Activated CD8-positive, alpha-beta T cell treated with anti-CD3 and anti-CD28 coated beads, Interleukin-2, amount 10 ng/mL, durations not matched to agents 7 days and 5 days (primary cell): ENCODE measurements at regions not wholly inside any gene's neighbourhood (a gene's known extent, or its start where the extent isn't known, plus 50 kb on each side); places are given as distances from the start of the nearest gene placed in this dataset.

Source experiments
- ATAC-seq: fragments of 150-1000 bp; cut with Tn5 transposase; one replicate; pipeline ENCODE4 v1.10.0; 2021; ENCODE audit warnings: moderate library complexity
- CTCF ChIA-PET: fragments of 350-600 bp; sonication (Branson Sonifier 250); formaldehyde crosslinking; loops from one replicate; lab custom pipeline; 2021; ENCODE audit warnings: antibody characterized with exemption; lab: Charles Lee
- POLR2A ChIA-PET: fragments of 350-600 bp; sonication (Branson Sonifier 250); formaldehyde crosslinking; loops from one replicate; lab custom pipeline; 2021; ENCODE audit warnings: antibody characterized with exemption; lab: Charles Lee
- DNase-seq: peaks from one replicate; pipeline ENCODE4 v3.0.0-alpha.2; 2020
- H3K27ac Mint-ChIP-seq: one replicate; pipeline ENCODE4 v1.8.0; 2021; ENCODE audit warnings: mild to moderate bottlenecking, mixed read lengths
- H3K27me3 Mint-ChIP-seq: one replicate; pipeline ENCODE4 v1.8.0; 2021; ENCODE audit warnings: low read depth, mixed read lengths
- H3K36me3 Mint-ChIP-seq: one replicate; pipeline ENCODE4 v1.8.0; 2021; ENCODE audit warnings: low read depth, mixed read lengths
- H3K4me1 Mint-ChIP-seq: one replicate; pipeline ENCODE4 v1.8.0; 2021; ENCODE audit warnings: low read depth, mixed read lengths
- H3K4me3 Mint-ChIP-seq: one replicate; pipeline ENCODE4 v1.8.0; 2021; ENCODE audit warnings: mild to moderate bottlenecking, mixed read lengths
- H3K9me3 Mint-ChIP-seq: one replicate; pipeline ENCODE4 v1.8.0; 2022; ENCODE audit warnings: mixed read lengths; ENCODE audit not compliant: insufficient read depth

GRCh38 chr16:86050591-86051367 lies 151.8 kb downstream of the IRF8 start:
- DNase-seq (no peak), ATAC-seq (no peak)
- ChIA-PET CTCF (interaction anchor here (2.7 kb wide), 1 partner anchor 231 kb away, joined by 16 read pairs; no protein-coding TSS in a partner anchor), POLR2A (no interaction called here)
- H3K4me3 Mint-ChIP-seq = no peak overlapping the region
- H3K36me3 Mint-ChIP-seq = no peaks in the 10 kb centered on the region
- H3K27ac Mint-ChIP-seq = peak overlapping the region; percentile 39
- peaks cover 2% of the 10 kb centered on the region for H3K4me1 Mint-ChIP-seq
- no peaks in the 10 kb centered on the region for H3K9me3 Mint-ChIP-seq
- peaks cover 32% of the 10 kb centered on the region for H3K27me3 Mint-ChIP-seq

GRCh38 chr16:86051368-86052114 lies 152.6 kb downstream of the IRF8 start:
- H3K36me3 Mint-ChIP-seq = no peaks in the 10 kb centered on the region
- ChIA-PET POLR2A (no interaction called here), CTCF (no interaction called here)
- no peaks in the 10 kb centered on the region for H3K4me1 Mint-ChIP-seq
- no peak for ATAC-seq
- no peak overlapping the region for H3K27ac Mint-ChIP-seq
- H3K27me3 Mint-ChIP-seq = peaks cover 28% of the 10 kb centered on the region
- DNase-seq = no peak
- no peaks in the 10 kb centered on the region for H3K9me3 Mint-ChIP-seq
- H3K4me3 Mint-ChIP-seq = no peak overlapping the region

GRCh38 chr16:86052115-86052670 lies 153.2 kb downstream of the IRF8 start:
- Mint-ChIP-seq H3K27ac (no peak overlapping the region), H3K4me3 (no peak overlapping the region), H3K36me3 (no peaks in the 10 kb centered on the region), H3K27me3 (peaks cover 22% of the 10 kb centered on the region), H3K9me3 (no peaks in the 10 kb centered on the region), H3K4me1 (no peaks in the 10 kb centered on the region)
- CTCF ChIA-PET = no interaction called here
- POLR2A ChIA-PET = no interaction called here
- DNase-seq (no peak), ATAC-seq (no peak)

- ChIA-PET CTCF (interaction anchor here (1.3 kb wide), 1 partner anchor 8 kb away, joined by 3 read pairs; no protein-coding TSS in a partner anchor), POLR2A (no interaction called here)
- Mint-ChIP-seq H3K4me3 (no peak overlapping the region), H3K27me3 (peaks cover 19% of the 10 kb centered on the region), H3K9me3 (no peaks in the 10 kb centered on the region), H3K4me1 (no peaks in the 10 kb centered on the region), H3K36me3 (no peaks in the 10 kb centered on the region), H3K27ac (no peak overlapping the region)
- no peak for ATAC-seq
- no peak for DNase-seq
Measured at GRCh38 chr16:86052926-86053325, 154.0 kb downstream of the IRF8 start.

GRCh38 chr16:86059253-86060171 lies 160.6 kb downstream of the IRF8 start:
- no peak for DNase-seq
- ChIA-PET CTCF (no interaction called here), POLR2A (no interaction called here)
- Mint-ChIP-seq H3K27ac (no peak overlapping the region), H3K27me3 (peaks cover 11% of the 10 kb centered on the region), H3K4me3 (no peak overlapping the region), H3K4me1 (no peaks in the 10 kb centered on the region), H3K36me3 (no peaks in the 10 kb centered on the region), H3K9me3 (no peaks in the 10 kb centered on the region)
- no peak for ATAC-seq

GRCh38 chr16:86060381-86061317 lies 161.7 kb downstream of the IRF8 start:
- CTCF ChIA-PET = no interaction called here

GRCh38 chr16:86061318-86061695 lies 162.3 kb downstream of the IRF8 start:
- Mint-ChIP-seq H3K36me3 (no peaks in the 10 kb centered on the region), H3K4me1 (no peaks in the 10 kb centered on the region), H3K27me3 (peaks cover 8% of the 10 kb centered on the region), H3K9me3 (no peaks in the 10 kb centered on the region), H3K27ac (no peak overlapping the region), H3K4me3 (no peak overlapping the region)
- POLR2A ChIA-PET = no interaction called here
- CTCF ChIA-PET = no interaction called here
- DNase-seq (no peak), ATAC-seq (no peak)

More at GRCh38 chr16:86060381-86061317, 161.7 kb downstream of the IRF8 start:
- H3K9me3 Mint-ChIP-seq = no peaks in the 10 kb centered on the region
- no peak overlapping the region for H3K27ac Mint-ChIP-seq
- peaks cover 8% of the 10 kb centered on the region for H3K27me3 Mint-ChIP-seq
- DNase-seq = no peak
- no peak for ATAC-seq
- H3K4me3 Mint-ChIP-seq = no peak overlapping the region
- POLR2A ChIA-PET = no interaction called here
- no peaks in the 10 kb centered on the region for H3K4me1 Mint-ChIP-seq
- H3K36me3 Mint-ChIP-seq = no peaks in the 10 kb centered on the region

- DNase-seq (no peak), ATAC-seq (no peak)
- Mint-ChIP-seq H3K27me3 (peaks cover 8% of the 10 kb centered on the region), H3K27ac (no peak overlapping the region), H3K4me3 (no peak overlapping the region), H3K4me1 (no peaks in the 10 kb centered on the region), H3K9me3 (no peaks in the 10 kb centered on the region), H3K36me3 (no peaks in the 10 kb centered on the region)
- ChIA-PET CTCF (no interaction called here), POLR2A (no interaction called here)
Measured at GRCh38 chr16:86061721-86062120, 162.8 kb downstream of the IRF8 start.

- Mint-ChIP-seq H3K36me3 (no peaks in the 10 kb centered on the region), H3K27ac (no peak overlapping the region), H3K27me3 (peaks cover 8% of the 10 kb centered on the region), H3K4me3 (no peak overlapping the region), H3K4me1 (no peaks in the 10 kb centered on the region), H3K9me3 (no peaks in the 10 kb centered on the region)
- ChIA-PET CTCF (no interaction called here), POLR2A (no interaction called here)
- no peak for DNase-seq
- ATAC-seq = no peak
Measured at GRCh38 chr16:86062271-86062965, 163.5 kb downstream of the IRF8 start.

GRCh38 chr16:86063760-86064405 lies 164.9 kb downstream of the IRF8 start:
- ATAC-seq (no peak), DNase-seq (no peak)
- CTCF ChIA-PET = interaction anchor here (1.7 kb wide), 1 partner anchor 9 kb away, joined by 5 read pairs; no protein-coding TSS in a partner anchor
- Mint-ChIP-seq H3K27me3 (no peaks in the 10 kb centered on the region), H3K27ac (no peak overlapping the region), H3K9me3 (no peaks in the 10 kb centered on the region), H3K4me1 (no peaks in the 10 kb centered on the region), H3K4me3 (no peak overlapping the region), H3K36me3 (no peaks in the 10 kb centered on the region)
- POLR2A ChIA-PET = no interaction called here
